A549 (cell line): ENCODE measurements at regions not wholly inside any gene's neighbourhood (a gene's known extent, or its start where the extent isn't known, plus 50 kb on each side); places are given as distances from the start of the nearest gene placed in this dataset.

ENCODE experiments used
- ATAC-seq, 2 experiments: fragments of 200-7000 bp in 1 of 2; fragments of >200 bp in 1 of 2; cut with Nextera tagmentation in 1 of 2; cut with Tn5 transposase in 1 of 2; 3 replicates each; pipeline versions ENCODE4 v1.8.0 to v1.9.1; 2018 to 2020; ENCODE audit warnings: mild to moderate bottlenecking in 1 of 2, moderate library complexity in 1 of 2
- CTCF ChIA-PET: fragments of 300-600 bp; sonication (Branson Sonifier 250); formaldehyde crosslinking; extraction: SDS; loops from one replicate; lab custom pipeline; 2021; ENCODE audit warnings: antibody characterized with exemption, inconsistent platforms; lab: Yijun Ruan, JAX
- POLR2A ChIA-PET: fragments of 350-600 bp; formaldehyde crosslinking; extraction: SDS; loops from one replicate; lab custom pipeline; 2021; ENCODE audit warnings: antibody characterized with exemption, inconsistent platforms; lab: Yijun Ruan, JAX
- DNase-seq, 2 experiments: peaks; one replicate each; pipeline versions ENCODE4 v3.0.0 to v3.0.0-alpha.2; 2011 to 2016; ENCODE audit warnings: low read depth in 1 of 2, low spot score in 1 of 2
- FAIRE-seq: peaks from 2 replicates; lab custom pipeline; 2011; peaks lifted over from hg19 to GRCh38; lab: Jason Lieb, UNC
- H3K27ac ChIP-seq, 2 experiments: fragments of >200 bp; sonication (Bioruptor Twin); formaldehyde crosslinking; 3 replicates each; pipeline ENCODE4 v1.5.1; 2016 to 2017
- H3K4me1 ChIP-seq: fragments of >200 bp; sonication (Bioruptor Twin); formaldehyde crosslinking; 3 replicates; pipeline ENCODE4 v1.6.1; 2016
- H3K4me2 ChIP-seq: fragments of >200 bp; sonication (Bioruptor Twin); formaldehyde crosslinking; 3 replicates; pipeline ENCODE4 v1.6.1; 2016
- H3K4me3 ChIP-seq: fragments of >200 bp; sonication (Bioruptor Twin); formaldehyde crosslinking; 3 replicates; pipeline ENCODE4 v1.5.1; 2016
- H3K9me3 ChIP-seq: fragments of >200 bp; sonication (Bioruptor Twin); formaldehyde crosslinking; 3 replicates; pipeline ENCODE4 v1.6.1; 2016
- BHLHE40 ChIP-seq: IDR thresholded peaks from 2 replicates; pipeline ENCODE4 v1.6.1; 2012; ENCODE audit warnings: low read depth, low read length, inconsistent platforms
- CHD2 ChIP-seq: fragments of 150-350 bp; IDR thresholded peaks from 2 replicates; pipeline ENCODE4 v1.6.1; 2014; ENCODE audit warnings: low read length; ENCODE audit not compliant: partially characterized antibody
- CHD4 ChIP-seq: fragments of 200-600 bp; sonication (generic); IDR thresholded peaks from 2 replicates; pipeline ENCODE4 v1.6.1; 2016; ENCODE audit warnings: antibody characterized with exemption, mild to moderate bottlenecking, borderline replicate concordance
- EHF ChIP-seq: fragments of 250-450 bp; sonication (Bioruptor Pico); IDR thresholded peaks from 2 replicates; pipeline ENCODE4 v1.5.0; 2020; ENCODE audit warnings: mild to moderate bottlenecking
- FOSB ChIP-seq: fragments of 250-450 bp; sonication (Bioruptor Pico); IDR thresholded peaks from 2 replicates; pipeline ENCODE4 v1.5.0; 2020; ENCODE audit warnings: mild to moderate bottlenecking, moderate library complexity
- HDAC2 ChIP-seq: fragments of 200-600 bp; sonication (generic); IDR thresholded peaks from 2 replicates; pipeline ENCODE4 v1.6.1; 2016
- HEYL ChIP-seq: fragments of 250-450 bp; sonication (Bioruptor Pico); IDR thresholded peaks from 2 replicates; pipeline ENCODE4 v1.8.0; 2021; ENCODE audit warnings: mild to moderate bottlenecking, moderate library complexity
- HOXB13 ChIP-seq: fragments of 250-450 bp; sonication (Bioruptor Pico); IDR thresholded peaks from 2 replicates; pipeline ENCODE4 v1.5.0; 2020; ENCODE audit warnings: low read depth, mild to moderate bottlenecking, moderate library complexity
- JUN ChIP-seq, 2 experiments: fragments of >200 bp; sonication (Bioruptor Twin); formaldehyde crosslinking; IDR thresholded peaks; 2 replicates in 1 of 2; 3 replicates in 1 of 2; pipeline ENCODE4 v1.6.1; 2016 to 2017
- JUNB ChIP-seq: fragments of >200 bp; sonication (Bioruptor Twin); formaldehyde crosslinking; IDR thresholded peaks from 2 replicates; pipeline ENCODE4 v1.6.1; 2016
- KDM1A ChIP-seq: fragments of 200-600 bp; sonication (generic); IDR thresholded peaks from 2 replicates; pipeline ENCODE4 v1.6.1; 2016; ENCODE audit warnings: low read depth, mild to moderate bottlenecking
- KDM5A ChIP-seq: fragments of 200-600 bp; sonication (generic); IDR thresholded peaks from 2 replicates; pipeline ENCODE4 v1.6.1; 2016; ENCODE audit warnings: antibody characterized with exemption, mild to moderate bottlenecking
- MAFK ChIP-seq: fragments of 450-650 bp; IDR thresholded peaks from 2 replicates; pipeline ENCODE4 v1.6.1; 2014; ENCODE audit not compliant: partially characterized antibody
- MAZ ChIP-seq: fragments of 150-350 bp; IDR thresholded peaks from 2 replicates; pipeline ENCODE4 v1.6.1; 2014; ENCODE audit warnings: antibody characterized with exemption, low read depth, low read length, borderline replicate concordance
- NFE2L2 ChIP-seq: fragments of 150-350 bp; conservative IDR thresholded peaks from 2 replicates; pipeline ENCODE4 v1.6.1; 2014; ENCODE audit warnings: low read length
- NPAS2 ChIP-seq: fragments of 250-450 bp; sonication (Bioruptor Pico); IDR thresholded peaks from 2 replicates; pipeline ENCODE4 v1.8.0; 2022; ENCODE audit warnings: mild to moderate bottlenecking, moderate library complexity, borderline replicate concordance
- PHF8 ChIP-seq: fragments of 200-600 bp; sonication (generic); IDR thresholded peaks from 2 replicates; pipeline ENCODE4 v1.6.1; 2016; ENCODE audit warnings: low read depth, mild to moderate bottlenecking, antibody characterized with exemption, moderate library complexity, borderline replicate concordance
- RAD21 ChIP-seq, 2 experiments: fragments of >200 bp in 1 of 2; sonication (Bioruptor Twin) in 1 of 2; formaldehyde crosslinking in 1 of 2; IDR thresholded peaks in 1 of 2; conservative IDR thresholded peaks in 1 of 2; 2 replicates in 1 of 2; 3 replicates in 1 of 2; pipeline ENCODE4 v1.6.1; 2012 to 2018; ENCODE audit warnings: inconsistent platforms in 1 of 2
- RARB ChIP-seq: fragments of 250-450 bp; sonication (Bioruptor Pico); IDR thresholded peaks from 2 replicates; pipeline ENCODE4 v1.8.0; 2021; ENCODE audit warnings: mild to moderate bottlenecking, moderate library complexity
- RFX5 ChIP-seq: fragments of 450-650 bp; IDR thresholded peaks from 2 replicates; pipeline ENCODE4 v1.7.1; 2014; ENCODE audit warnings: antibody characterized with exemption, mild to moderate bottlenecking, moderate library complexity
- RNF2 ChIP-seq: fragments of 200-600 bp; sonication (generic); IDR thresholded peaks from 2 replicates; pipeline ENCODE4 v1.6.1; 2016; ENCODE audit warnings: low read depth, mild to moderate bottlenecking, antibody characterized with exemption, moderate library complexity, borderline replicate concordance
- SREBF2 ChIP-seq: fragments of 450-650 bp; IDR thresholded peaks from 2 replicates; pipeline ENCODE4 v1.6.1; 2014; ENCODE audit warnings: mild to moderate bottlenecking, moderate library complexity
- ZC3H11A ChIP-seq: fragments of 450-650 bp; IDR thresholded peaks from 2 replicates; pipeline ENCODE4 v1.6.1; 2014; ENCODE audit warnings: antibody characterized with exemption, mild to moderate bottlenecking
- ZNF302 ChIP-seq: fragments of 250-450 bp; sonication (Bioruptor Pico); IDR thresholded peaks from 2 replicates; pipeline ENCODE4 v1.9.0; 2021; ENCODE audit warnings: inconsistent platforms, mild to moderate bottlenecking, moderate library complexity
- ZSCAN20 ChIP-seq: fragments of 250-450 bp; sonication (Bioruptor Pico); IDR thresholded peaks from 2 replicates; pipeline ENCODE4 v1.8.0; 2022; ENCODE audit warnings: mild to moderate bottlenecking, moderate library complexity
- WGBS: methylation state at CpG from one replicate; pipeline ENCODE4 v1.1.6; 2017; ENCODE audit errors: missing lambda C conversion rate; 5-methylcytosine and 5-hydroxymethylcytosine counted together
- TF ChIP-seq, protein P1 (sequence below): fragments of 150-350 bp; IDR thresholded peaks from 2 replicates; pipeline ENCODE4 v1.6.1; 2014; ENCODE audit warnings: low read depth, mild to moderate bottlenecking, low read length
- TF ChIP-seq, protein P2 (sequence below): fragments of 250-450 bp; sonication (Bioruptor Pico); IDR thresholded peaks from 2 replicates; pipeline ENCODE4 v1.5.0; 2020; ENCODE audit warnings: low read depth, mild to moderate bottlenecking, moderate library complexity
- TF ChIP-seq, protein P3 (sequence below): IDR thresholded peaks from 2 replicates; pipeline ENCODE4 v1.6.1; 2012

DNA sequence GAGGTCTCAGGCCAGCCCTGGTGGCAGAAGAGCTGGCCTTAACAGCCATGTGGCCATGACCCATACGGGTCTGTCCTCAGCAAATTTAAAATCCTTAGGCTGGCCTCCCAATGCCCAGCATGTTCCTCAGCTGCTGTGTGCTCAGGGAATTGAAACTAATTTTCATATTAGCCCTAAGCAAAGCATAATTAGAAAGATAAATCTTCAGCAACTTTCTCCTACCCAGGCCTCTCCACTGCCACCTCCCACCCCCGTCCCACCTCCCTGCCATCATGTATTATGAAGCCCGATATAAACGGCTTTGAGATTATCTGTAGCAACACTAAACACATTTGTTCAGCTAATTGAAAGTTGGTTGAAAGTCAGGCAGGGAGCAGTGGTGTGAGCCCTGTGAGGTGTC lies 178.8 kb upstream of the NTM start (continued):
- TF ChIP-seq, protein P1, sequence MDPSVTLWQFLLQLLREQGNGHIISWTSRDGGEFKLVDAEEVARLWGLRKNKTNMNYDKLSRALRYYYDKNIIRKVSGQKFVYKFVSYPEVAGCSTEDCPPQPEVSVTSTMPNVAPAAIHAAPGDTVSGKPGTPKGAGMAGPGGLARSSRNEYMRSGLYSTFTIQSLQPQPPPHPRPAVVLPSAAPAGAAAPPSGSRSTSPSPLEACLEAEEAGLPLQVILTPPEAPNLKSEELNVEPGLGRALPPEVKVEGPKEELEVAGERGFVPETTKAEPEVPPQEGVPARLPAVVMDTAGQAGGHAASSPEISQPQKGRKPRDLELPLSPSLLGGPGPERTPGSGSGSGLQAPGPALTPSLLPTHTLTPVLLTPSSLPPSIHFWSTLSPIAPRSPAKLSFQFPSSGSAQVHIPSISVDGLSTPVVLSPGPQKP, result no peak
- TF ChIP-seq RARB, result no peak

DNA sequence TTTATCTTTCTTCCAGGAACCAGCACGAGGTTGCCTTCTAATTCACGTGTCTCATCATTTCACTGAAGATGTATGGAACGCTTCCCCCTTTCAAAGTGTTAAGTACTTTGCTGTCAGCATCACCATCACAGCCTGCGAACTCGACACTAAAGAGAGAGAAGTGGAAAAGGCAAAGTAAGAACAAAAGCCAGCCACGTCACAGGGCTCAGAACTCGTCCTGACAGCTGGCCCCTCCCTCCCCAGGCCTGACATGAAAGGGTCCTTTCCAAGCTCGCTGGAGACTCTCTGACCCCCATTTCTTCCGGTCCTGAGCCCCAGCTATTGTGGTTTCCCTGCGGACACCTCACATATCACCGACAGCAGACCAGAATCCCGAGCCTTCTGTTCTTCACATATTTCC lies 177.8 kb upstream of the NTM start:
- WGBS, result 14% methylated on average over 12 of the region's 12 CpGs
- DNase-seq (no peak), FAIRE-seq (no peak), ATAC-seq (no peak)
- H3K4me3 ChIP-seq, result no peak overlapping the region
- no peak overlapping the region for H3K4me2 ChIP-seq
- no peak overlapping the region for H3K27ac ChIP-seq
- H3K9me3 ChIP-seq, result no peaks in the 10 kb centered on the region
- no peak for TF ChIP-seq RFX5
- no peaks in the 10 kb centered on the region for H3K4me1 ChIP-seq
- ChIA-PET CTCF (interaction anchor here (0.8 kb wide), 1 partner anchor 50 kb away, joined by 3 read pairs; no protein-coding TSS in a partner anchor), POLR2A (no interaction called here)

DNA sequence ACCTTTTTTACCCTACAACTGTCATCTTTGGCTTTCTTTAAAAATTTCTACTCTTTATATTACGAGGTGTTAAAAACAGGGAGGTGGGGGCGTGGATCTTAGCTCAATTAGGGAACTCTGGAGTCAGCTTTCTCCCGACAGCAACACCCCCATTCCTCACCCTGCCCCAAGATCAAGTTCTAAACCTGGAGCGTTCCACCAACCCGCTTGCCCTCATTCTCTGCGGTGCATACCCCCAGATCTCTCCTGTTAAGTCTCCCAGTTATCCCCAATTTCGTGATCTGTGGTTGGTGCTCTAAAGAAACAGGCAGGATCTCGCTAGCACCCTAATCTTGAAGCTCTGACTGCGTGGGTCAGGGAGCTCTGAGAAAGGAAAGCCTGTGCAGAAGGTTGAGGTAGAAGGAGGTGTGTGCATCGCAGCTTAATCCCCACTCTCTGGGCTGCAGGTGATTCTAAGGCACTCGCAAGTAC lies 177.3 kb upstream of the NTM start:
- Histone ChIP-seq H3K4me3 (no peak overlapping the region), H3K4me2 (no peak overlapping the region), H3K27ac (no peak overlapping the region), H3K4me1 (no peaks in the 10 kb centered on the region), H3K9me3 (no peaks in the 10 kb centered on the region)
- ATAC-seq (no peak), FAIRE-seq (no peak), DNase-seq (no peak)
- TF ChIP-seq HOXB13 (CRISPR knock-in tag) (no peak), JUNB (no peak), RNF2 (no peak), JUN (IDR thresholded peaks at IDR 0.05) (no peak), PHF8 (no peak), CHD4 (no peak), KDM1A (no peak), HDAC2 (no peak), MAFK (no peak), NFE2L2 (no peak), FOSB (CRISPR knock-in tag) (no peak), SREBF2 (no peak), EHF (CRISPR knock-in tag) (no peak)
- TF ChIP-seq, protein P2, sequence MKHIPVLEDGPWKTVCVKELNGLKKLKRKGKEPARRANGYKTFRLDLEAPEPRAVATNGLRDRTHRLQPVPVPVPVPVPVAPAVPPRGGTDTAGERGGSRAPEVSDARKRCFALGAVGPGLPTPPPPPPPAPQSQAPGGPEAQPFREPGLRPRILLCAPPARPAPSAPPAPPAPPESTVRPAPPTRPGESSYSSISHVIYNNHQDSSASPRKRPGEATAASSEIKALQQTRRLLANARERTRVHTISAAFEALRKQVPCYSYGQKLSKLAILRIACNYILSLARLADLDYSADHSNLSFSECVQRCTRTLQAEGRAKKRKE (CRISPR knock-in tag), result no peak
- ChIA-PET CTCF (interaction anchor here (0.8 kb wide), 1 partner anchor 50 kb away, joined by 3 read pairs; no protein-coding TSS in a partner anchor), POLR2A (no interaction called here)
- WGBS, result 16% methylated on average over 11 of the region's 11 CpGs

DNA sequence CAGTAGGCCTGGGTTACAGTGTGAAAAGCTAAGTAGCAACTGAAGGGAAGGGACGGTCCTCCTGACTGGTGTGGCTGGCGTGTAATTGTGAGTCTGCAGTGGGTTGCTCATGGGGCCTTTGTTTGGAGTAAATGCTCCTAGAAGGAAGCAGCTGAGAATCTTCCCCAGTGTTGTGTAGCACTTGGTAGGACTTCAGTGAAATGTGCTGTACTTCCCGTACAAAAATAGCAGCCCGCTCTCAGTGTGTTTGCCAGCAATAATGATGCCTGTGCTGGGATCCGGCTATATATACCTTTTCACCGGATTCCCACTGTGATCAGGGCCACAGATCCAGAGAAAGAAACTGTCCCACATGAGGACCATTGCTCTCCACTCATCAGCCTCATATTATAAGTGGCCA lies 175.7 kb upstream of the NTM start:
- ChIA-PET CTCF (no interaction called here), POLR2A (no interaction called here)
- TF ChIP-seq KDM1A (no peak), MAZ (no peak), HDAC2 (no peak), NFE2L2 (no peak), SREBF2 (no peak), KDM5A (no peak), ZNF302 (no peak), HEYL (CRISPR knock-in tag) (no peak), ZC3H11A (no peak), CHD2 (no peak), JUNB (no peak), NPAS2 (CRISPR knock-in tag) (no peak), BHLHE40 (no peak), RAD21 (conservative IDR thresholded peaks at IDR 0.05 in 1 of 2, IDR thresholded peaks at IDR 0.05 in 1 of 2) (no peak), ZSCAN20 (CRISPR knock-in tag) (no peak), MAFK (no peak)
- TF ChIP-seq, protein P3, sequence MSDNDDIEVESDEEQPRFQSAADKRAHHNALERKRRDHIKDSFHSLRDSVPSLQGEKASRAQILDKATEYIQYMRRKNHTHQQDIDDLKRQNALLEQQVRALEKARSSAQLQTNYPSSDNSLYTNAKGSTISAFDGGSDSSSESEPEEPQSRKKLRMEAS, result no peak
- TF ChIP-seq, protein P2 (CRISPR knock-in tag), result no peak
- DNase-seq, result no peak
- 48% methylated on average over 6 of the region's 6 CpGs for WGBS
- no peak for FAIRE-seq
- Histone ChIP-seq H3K27ac (no peak overlapping the region), H3K4me3 (no peak overlapping the region), H3K9me3 (no peaks in the 10 kb centered on the region), H3K4me2 (no peak overlapping the region), H3K4me1 (no peaks in the 10 kb centered on the region)
- no peak for ATAC-seq
